SK-N-SH (cell line): ENCODE measurements at regions not wholly inside any gene's neighbourhood (a gene's known extent, or its start where the extent isn't known, plus 50 kb on each side); places are given as distances from the start of the nearest gene placed in this dataset.

Experiments used
- CTCF ChIA-PET: fragments of 300-600, 350-600 bp; formaldehyde crosslinking; extraction: SDS; loops from one replicate; lab custom pipeline; 2021; lab: Yijun Ruan, JAX
- POLR2A ChIA-PET: fragments of 350-600 bp; sonication (Branson Sonifier 250); formaldehyde crosslinking; extraction: SDS; loops from one replicate; lab custom pipeline; 2020; ENCODE audit warnings: antibody characterized with exemption, inconsistent platforms; lab: Yijun Ruan, JAX
- DNase-seq: peaks from one replicate; pipeline ENCODE4 v3.0.0; 2012
- H2AFZ ChIP-seq: fragments of 200-600 bp; sonication (generic); 2 replicates; pipeline ENCODE4 v1.8.1; 2016; ENCODE audit warnings: antibody characterized with exemption, mild to moderate bottlenecking, low read depth
- H3F3A ChIP-seq: fragments of 200-600 bp; sonication (generic); replicated peaks from 2 replicates; pipeline ENCODE3; 2016; ENCODE audit warnings: antibody characterized with exemption, mild to moderate bottlenecking; ENCODE audit not compliant: insufficient read depth
- H3K27ac ChIP-seq, 2 experiments: fragments of 200-500 bp in 1 of 2; fragments of 200-600 bp in 1 of 2; sonication (Bioruptor generic) in 1 of 2; sonication (generic), shearing (Covaris generic) in 1 of 2; 2 replicates each; pipeline versions ENCODE4 v1.5.1 to v1.6.1; 2014 to 2016; ENCODE audit warnings: low read depth in 2 of 2, inconsistent platforms in 1 of 2, low read length in 1 of 2, mild to moderate bottlenecking in 1 of 2, mixed read lengths in 1 of 2
- H3K27me3 ChIP-seq: fragments of 200-600 bp; sonication (generic), shearing (Covaris generic); 2 replicates; pipeline ENCODE4 v1.6.1; 2016; ENCODE audit warnings: mixed run types; ENCODE audit not compliant: insufficient read depth
- H3K36me3 ChIP-seq, 2 experiments: fragments of 200-500 bp in 1 of 2; fragments of 200-600 bp in 1 of 2; sonication (Bioruptor generic) in 1 of 2; sonication (generic) in 1 of 2; replicated peaks in 1 of 2; 2 replicates each; pipeline versions ENCODE3 to v1.5.1; 2014 to 2016; ENCODE audit warnings: low read length in 1 of 2, mild to moderate bottlenecking in 1 of 2; ENCODE audit not compliant: insufficient read depth in 2 of 2, control insufficient read depth in 1 of 2
- H3K4me1 ChIP-seq, 2 experiments: fragments of 200-500 bp in 1 of 2; fragments of 200-600 bp in 1 of 2; sonication (Bioruptor generic) in 1 of 2; sonication (generic), shearing (Covaris generic) in 1 of 2; 2 replicates each; pipeline versions ENCODE4 v1.5.1 to v1.6.1; 2014 to 2016; ENCODE audit warnings: low read depth in 1 of 2, low read length in 1 of 2, mixed run types in 1 of 2; ENCODE audit not compliant: insufficient read depth in 2 of 2, control insufficient read depth in 1 of 2
- H3K4me2 ChIP-seq: fragments of 200-600 bp; sonication (generic), shearing (Covaris generic); 2 replicates; pipeline ENCODE4 v1.6.1; 2017; ENCODE audit warnings: mixed run types
- H3K4me3 ChIP-seq, 2 experiments: fragments of 200-500 bp in 1 of 2; fragments of 200-600 bp in 1 of 2; sonication (Bioruptor generic) in 1 of 2; sonication (generic), shearing (Covaris generic) in 1 of 2; 2 replicates each; pipeline versions ENCODE4 v1.5.1 to v1.8.1; 2014 to 2016; ENCODE audit warnings: low read depth in 2 of 2, inconsistent platforms in 1 of 2, low read length in 1 of 2, mild to moderate bottlenecking in 1 of 2, mixed read lengths in 1 of 2, moderate library complexity in 1 of 2
- H3K79me2 ChIP-seq: fragments of 200-600 bp; sonication (generic); 2 replicates; pipeline ENCODE4 v1.8.1; 2017; ENCODE audit warnings: mild to moderate bottlenecking; ENCODE audit not compliant: insufficient read depth
- H3K9ac ChIP-seq: fragments of 200-600 bp; sonication (generic); 2 replicates; pipeline ENCODE4 v1.6.1; 2017; ENCODE audit warnings: mixed run types
- H3K9me2 ChIP-seq: fragments of 200-600 bp; sonication (generic); 2 replicates; pipeline ENCODE4 v1.6.1; 2017; ENCODE audit warnings: mixed run types
- H3K9me3 ChIP-seq: fragments of 200-600 bp; sonication (generic); 2 replicates; pipeline ENCODE4 v1.6.1; 2017; ENCODE audit warnings: mixed run types, mild to moderate bottlenecking, moderate library complexity
- H4K20me1 ChIP-seq: fragments of 200-600 bp; sonication (generic); 2 replicates; pipeline ENCODE4 v1.6.1; 2017; ENCODE audit warnings: mild to moderate bottlenecking, mixed run types; ENCODE audit not compliant: insufficient read depth
- CHD2 ChIP-seq: fragments of 150-350 bp; IDR thresholded peaks from 2 replicates; pipeline ENCODE4 v1.6.1; 2018; ENCODE audit warnings: low read length; ENCODE audit not compliant: partially characterized antibody
- EP300 ChIP-seq, 2 experiments: IDR thresholded peaks; 2 replicates each; pipeline versions ENCODE4 v1.4.0 to v1.6.1; 2012; ENCODE audit warnings: borderline replicate concordance in 1 of 2, low read depth in 1 of 2, low read length in 1 of 2
- EZH2phosphoT487 ChIP-seq: fragments of 200-600 bp; sonication (generic); IDR thresholded peaks from 2 replicates; pipeline ENCODE4 v1.6.1; 2017; ENCODE audit warnings: low read depth, mixed run types, mild to moderate bottlenecking, antibody characterized with exemption, moderate library complexity, borderline replicate concordance
- FOXJ3 ChIP-seq: sonication (generic); formaldehyde crosslinking; IDR thresholded peaks from 2 replicates; pipeline ENCODE4 v1.5.1; 2020; ENCODE audit warnings: mild to moderate bottlenecking, missing genetic modification reagents
- FOXM1 ChIP-seq: IDR thresholded peaks from 2 replicates; pipeline ENCODE4 v1.4.0; 2012; ENCODE audit warnings: low read depth, mild to moderate bottlenecking
- NFIC ChIP-seq: IDR thresholded peaks from 2 replicates; pipeline ENCODE4 v1.4.0; 2012; ENCODE audit warnings: borderline replicate concordance
- PBX3 ChIP-seq: IDR thresholded peaks from 2 replicates; pipeline ENCODE4; 2012
- POLR2AphosphoS5 ChIP-seq: IDR thresholded peaks from 2 replicates; pipeline ENCODE4 v1.6.1; 2012; ENCODE audit warnings: low read depth, low read length
- RFX5 ChIP-seq: IDR thresholded peaks from 2 replicates; pipeline ENCODE4 v1.6.1; 2012; ENCODE audit warnings: mild to moderate bottlenecking, improper control_type of control experiment, low read length
- TCF12 ChIP-seq: IDR thresholded peaks from 2 replicates; pipeline ENCODE4 v1.4.0; 2012
- TEAD4 ChIP-seq: IDR thresholded peaks from 2 replicates; pipeline ENCODE4 v1.4.0; 2012; ENCODE audit warnings: mild to moderate bottlenecking, borderline replicate concordance; ENCODE audit not compliant: insufficient read depth
- WGBS: methylation state at CpG from one replicate; pipeline ENCODE4 v1.1.6; 2017; ENCODE audit warnings: low lambda C conversion rate; 5-methylcytosine and 5-hydroxymethylcytosine counted together
- TF ChIP-seq, protein P1 (sequence below): IDR thresholded peaks from 2 replicates; pipeline ENCODE4 v1.6.1; 2012; ENCODE audit warnings: mild to moderate bottlenecking, low read depth, low read length, moderate library complexity
- TF ChIP-seq, protein P2 (sequence below): IDR thresholded peaks from 2 replicates; pipeline ENCODE4 v1.4.0; 2012; ENCODE audit warnings: low read depth

- TF ChIP-seq TEAD4 (no peak), NFIC (no peak)
- TF ChIP-seq, protein P1, sequence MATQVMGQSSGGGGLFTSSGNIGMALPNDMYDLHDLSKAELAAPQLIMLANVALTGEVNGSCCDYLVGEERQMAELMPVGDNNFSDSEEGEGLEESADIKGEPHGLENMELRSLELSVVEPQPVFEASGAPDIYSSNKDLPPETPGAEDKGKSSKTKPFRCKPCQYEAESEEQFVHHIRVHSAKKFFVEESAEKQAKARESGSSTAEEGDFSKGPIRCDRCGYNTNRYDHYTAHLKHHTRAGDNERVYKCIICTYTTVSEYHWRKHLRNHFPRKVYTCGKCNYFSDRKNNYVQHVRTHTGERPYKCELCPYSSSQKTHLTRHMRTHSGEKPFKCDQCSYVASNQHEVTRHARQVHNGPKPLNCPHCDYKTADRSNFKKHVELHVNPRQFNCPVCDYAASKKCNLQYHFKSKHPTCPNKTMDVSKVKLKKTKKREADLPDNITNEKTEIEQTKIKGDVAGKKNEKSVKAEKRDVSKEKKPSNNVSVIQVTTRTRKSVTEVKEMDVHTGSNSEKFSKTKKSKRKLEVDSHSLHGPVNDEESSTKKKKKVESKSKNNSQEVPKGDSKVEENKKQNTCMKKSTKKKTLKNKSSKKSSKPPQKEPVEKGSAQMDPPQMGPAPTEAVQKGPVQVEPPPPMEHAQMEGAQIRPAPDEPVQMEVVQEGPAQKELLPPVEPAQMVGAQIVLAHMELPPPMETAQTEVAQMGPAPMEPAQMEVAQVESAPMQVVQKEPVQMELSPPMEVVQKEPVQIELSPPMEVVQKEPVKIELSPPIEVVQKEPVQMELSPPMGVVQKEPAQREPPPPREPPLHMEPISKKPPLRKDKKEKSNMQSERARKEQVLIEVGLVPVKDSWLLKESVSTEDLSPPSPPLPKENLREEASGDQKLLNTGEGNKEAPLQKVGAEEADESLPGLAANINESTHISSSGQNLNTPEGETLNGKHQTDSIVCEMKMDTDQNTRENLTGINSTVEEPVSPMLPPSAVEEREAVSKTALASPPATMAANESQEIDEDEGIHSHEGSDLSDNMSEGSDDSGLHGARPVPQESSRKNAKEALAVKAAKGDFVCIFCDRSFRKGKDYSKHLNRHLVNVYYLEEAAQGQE = no peak
These were observed 124.4 kb downstream of the SLIT2 start (continued) for GRCh38 chr4:20376070-20376469.

DNA sequence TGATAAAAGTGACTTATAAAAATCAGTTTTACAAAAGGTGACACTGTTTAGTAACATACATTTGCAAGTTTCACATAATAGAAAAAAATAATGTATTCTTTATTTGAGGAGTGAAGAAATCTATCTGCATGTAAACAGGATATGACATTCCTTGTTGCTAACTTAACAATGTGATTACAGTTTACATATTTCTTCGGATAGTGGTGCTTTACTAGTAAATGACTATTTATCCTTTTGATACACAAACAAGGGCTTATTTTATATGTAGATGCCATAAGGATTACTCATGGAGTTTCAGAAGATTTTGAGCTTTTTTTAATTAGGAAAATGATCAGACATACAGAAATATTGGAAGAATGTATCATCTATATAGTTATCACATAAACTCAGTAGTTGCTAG lies 126.5 kb downstream of the SLIT2 start:
- Histone ChIP-seq H2AFZ (no peak overlapping the region), H3K79me2 (no peaks in the 10 kb centered on the region), H3K36me3 (peaks cover 0 to 4% of the 10 kb centered on the region in 2 experiments), H3F3A (peaks cover 4% of the 10 kb centered on the region), H4K20me1 (no peaks in the 10 kb centered on the region), H3K9ac (no peak overlapping the region), H3K9me2 (no peaks in the 10 kb centered on the region), H3K4me1 (peaks cover 0 to 3% of the 10 kb centered on the region in 2 experiments; a peak in 1 of 4 replicates), H3K4me2 (no peak overlapping the region), H3K9me3 (no peaks in the 10 kb centered on the region), H3K4me3 (no peak overlapping the region), H3K27ac (no peak overlapping the region), H3K27me3 (no peaks in the 10 kb centered on the region)
- TF ChIP-seq FOXJ3 (CRISPR knock-in tag) (no peak), CHD2 (no peak), POLR2AphosphoS5 (no peak), FOXM1 (no peak), RFX5 (no peak), PBX3 (no peak), EZH2phosphoT487 (no peak), TCF12 (no peak), EP300 (IDR thresholded peaks at IDR 0.05; ENCODE audit: borderline replicate concordance in 1 of 2, low read depth in 1 of 2, low read length in 1 of 2) (no peak)
- TF ChIP-seq, protein P1 = no peak
- TF ChIP-seq, protein P2, sequence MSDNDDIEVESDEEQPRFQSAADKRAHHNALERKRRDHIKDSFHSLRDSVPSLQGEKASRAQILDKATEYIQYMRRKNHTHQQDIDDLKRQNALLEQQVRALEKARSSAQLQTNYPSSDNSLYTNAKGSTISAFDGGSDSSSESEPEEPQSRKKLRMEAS = no peak
- CTCF ChIA-PET = interaction anchor here (1.1 to 1.3 kb wide), 2 partner anchors 17 kb away, joined by 3 to 6 read pairs; no protein-coding TSS in a partner anchor
- no peak for DNase-seq
- POLR2A ChIA-PET = no interaction called here
- 74% methylated on average over 1 of the region's 1 CpG for WGBS
